ENCODE measurements at regions not wholly inside any gene's neighbourhood (a gene's known extent, or its start where the extent isn't known, plus 50 kb on each side); places are given as distances from the start of the nearest gene placed in this dataset.

DNA sequence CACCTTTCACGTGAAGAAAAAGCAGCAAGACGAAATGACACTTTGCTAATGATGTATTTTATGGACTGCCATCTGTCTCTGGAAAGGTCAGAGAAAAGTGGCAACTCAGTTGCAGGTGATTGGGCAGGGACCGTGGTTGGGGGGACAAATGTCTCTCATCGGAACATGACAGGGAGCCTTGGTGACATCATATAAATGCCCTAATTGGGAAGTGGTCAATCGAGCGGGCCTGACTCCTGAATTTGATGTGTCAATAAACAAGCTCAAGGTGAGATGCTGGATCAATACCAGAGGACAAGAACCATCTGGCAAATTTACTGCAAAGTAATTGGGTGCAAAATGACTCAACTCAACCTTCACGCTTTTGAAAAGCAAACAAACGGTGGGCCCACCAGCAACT lies 151.9 kb upstream of the SKOR2 start:
- TF ChIP-seq, protein P1, sequence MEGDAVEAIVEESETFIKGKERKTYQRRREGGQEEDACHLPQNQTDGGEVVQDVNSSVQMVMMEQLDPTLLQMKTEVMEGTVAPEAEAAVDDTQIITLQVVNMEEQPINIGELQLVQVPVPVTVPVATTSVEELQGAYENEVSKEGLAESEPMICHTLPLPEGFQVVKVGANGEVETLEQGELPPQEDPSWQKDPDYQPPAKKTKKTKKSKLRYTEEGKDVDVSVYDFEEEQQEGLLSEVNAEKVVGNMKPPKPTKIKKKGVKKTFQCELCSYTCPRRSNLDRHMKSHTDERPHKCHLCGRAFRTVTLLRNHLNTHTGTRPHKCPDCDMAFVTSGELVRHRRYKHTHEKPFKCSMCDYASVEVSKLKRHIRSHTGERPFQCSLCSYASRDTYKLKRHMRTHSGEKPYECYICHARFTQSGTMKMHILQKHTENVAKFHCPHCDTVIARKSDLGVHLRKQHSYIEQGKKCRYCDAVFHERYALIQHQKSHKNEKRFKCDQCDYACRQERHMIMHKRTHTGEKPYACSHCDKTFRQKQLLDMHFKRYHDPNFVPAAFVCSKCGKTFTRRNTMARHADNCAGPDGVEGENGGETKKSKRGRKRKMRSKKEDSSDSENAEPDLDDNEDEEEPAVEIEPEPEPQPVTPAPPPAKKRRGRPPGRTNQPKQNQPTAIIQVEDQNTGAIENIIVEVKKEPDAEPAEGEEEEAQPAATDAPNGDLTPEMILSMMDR (IDR thresholded peaks at IDR 0.05; ENCODE audit: low read length) = no peak
- TF ChIP-seq EZH2 (optimal IDR thresholded peaks at IDR 0.05; ENCODE audit: low read depth, low read length) (no peak), EZH2phosphoT487 (IDR thresholded peaks at IDR 0.05; ENCODE audit: low read length) (no peak)

Measured in MM.1S (cell line).